Mucosa of descending colon (tissue), 3 donors: ENCODE measurements at regions not wholly inside any gene's neighbourhood (a gene's known extent, or its start where the extent isn't known, plus 50 kb on each side); places are given as distances from the start of the nearest gene placed in this dataset.

Experiments used
- ATAC-seq: fragments of 200-7000 bp; cut with Tn5 transposase; one replicate; pipeline ENCODE4 v1.9.1; 2020; ENCODE audit warnings: mild to moderate bottlenecking, moderate library complexity
- DNase-seq, 3 donors: peaks; one replicate each; pipeline ENCODE4 v3.0.0-alpha.2; 2020
- H3K36me3 ChIP-seq: fragments of 200-600 bp; one replicate; pipeline ENCODE4 v1.8.0; 2021; ENCODE audit warnings: low read depth, mild to moderate bottlenecking
- H3K4me1 ChIP-seq: fragments of 200-600 bp; one replicate; pipeline ENCODE4 v1.8.0; 2021; ENCODE audit warnings: low read depth, mild to moderate bottlenecking
- H3K4me3 ChIP-seq: fragments of 200-600 bp; one replicate; pipeline ENCODE4 v1.8.0; 2021; ENCODE audit warnings: mild to moderate bottlenecking
- H3K9me3 ChIP-seq: fragments of 200-600 bp; one replicate; pipeline ENCODE4 v1.8.0; 2021; ENCODE audit warnings: mild to moderate bottlenecking
- intact Hi-C, 2 donors: fragments of 100-400 bp; cut with DNase I in 1 of 2; cut with micrococcal nuclease in 1 of 2; formaldehyde crosslinking; loops; one replicate each; pipeline versions ENCODE4 v1.11.0 to v1.11.1; 2022; cut with DNase I, micrococcal nuclease
- TF ChIP-seq, protein P1 (sequence below): fragments of 200-600 bp; IDR thresholded peaks from one replicate; pipeline ENCODE4 v1.8.0; 2022; ENCODE audit warnings: antibody characterized with exemption, mild to moderate bottlenecking
- donor health status: DM: no; HTN: no; CAD: no; lungs with moderate emphysema.
- donor health status: DM: no; HTN: no; CAD: no.
- donor health status: DM: no; HTN: yes; CAD: no.

DNA sequence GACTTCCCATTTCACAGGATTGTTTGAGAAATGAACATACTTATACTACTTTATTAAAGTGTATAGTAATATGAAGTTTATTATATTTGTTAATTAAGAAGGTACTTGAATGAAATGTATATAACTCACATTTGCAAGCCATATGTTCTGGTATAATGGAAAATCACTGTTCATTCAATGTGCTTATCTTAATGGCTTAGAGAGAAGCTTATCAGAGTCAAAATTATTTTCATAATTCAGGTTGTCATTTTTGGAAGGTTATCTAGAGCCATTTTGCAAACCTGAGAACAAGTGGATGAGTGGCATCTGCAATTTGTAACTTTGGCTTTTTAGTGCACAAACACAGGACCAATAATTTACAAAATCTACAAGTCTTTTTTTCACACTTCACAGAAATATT lies 621.0 kb downstream of the ARL4A start:
- TF ChIP-seq, protein P1, sequence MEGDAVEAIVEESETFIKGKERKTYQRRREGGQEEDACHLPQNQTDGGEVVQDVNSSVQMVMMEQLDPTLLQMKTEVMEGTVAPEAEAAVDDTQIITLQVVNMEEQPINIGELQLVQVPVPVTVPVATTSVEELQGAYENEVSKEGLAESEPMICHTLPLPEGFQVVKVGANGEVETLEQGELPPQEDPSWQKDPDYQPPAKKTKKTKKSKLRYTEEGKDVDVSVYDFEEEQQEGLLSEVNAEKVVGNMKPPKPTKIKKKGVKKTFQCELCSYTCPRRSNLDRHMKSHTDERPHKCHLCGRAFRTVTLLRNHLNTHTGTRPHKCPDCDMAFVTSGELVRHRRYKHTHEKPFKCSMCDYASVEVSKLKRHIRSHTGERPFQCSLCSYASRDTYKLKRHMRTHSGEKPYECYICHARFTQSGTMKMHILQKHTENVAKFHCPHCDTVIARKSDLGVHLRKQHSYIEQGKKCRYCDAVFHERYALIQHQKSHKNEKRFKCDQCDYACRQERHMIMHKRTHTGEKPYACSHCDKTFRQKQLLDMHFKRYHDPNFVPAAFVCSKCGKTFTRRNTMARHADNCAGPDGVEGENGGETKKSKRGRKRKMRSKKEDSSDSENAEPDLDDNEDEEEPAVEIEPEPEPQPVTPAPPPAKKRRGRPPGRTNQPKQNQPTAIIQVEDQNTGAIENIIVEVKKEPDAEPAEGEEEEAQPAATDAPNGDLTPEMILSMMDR: no peak

DNA sequence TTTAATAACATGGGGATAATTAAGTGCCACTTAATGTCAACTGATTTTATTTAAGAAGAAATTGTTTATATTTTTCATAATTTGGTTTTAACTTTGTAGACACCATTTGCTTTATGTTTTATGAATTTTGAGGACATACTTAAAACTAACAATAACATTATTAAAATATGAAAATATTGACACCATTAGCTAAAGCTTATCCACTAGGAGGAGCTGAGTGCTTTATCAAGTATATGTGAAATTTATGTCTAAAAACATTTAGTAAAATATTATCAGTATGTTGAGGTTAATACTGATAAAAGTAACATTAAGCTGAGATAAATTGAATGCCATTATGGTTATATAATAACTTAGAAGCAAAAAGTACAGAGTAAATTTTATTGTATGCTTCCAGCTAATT lies 622.1 kb downstream of the ARL4A start:
- ATAC-seq (no peak), DNase-seq (no peak)
- Histone ChIP-seq H3K4me1 (no peaks in the 10 kb centered on the region), H3K36me3 (no peaks in the 10 kb centered on the region), H3K9me3 (peaks cover 13% of the 10 kb centered on the region), H3K4me3 (no peak overlapping the region)
- TF ChIP-seq, protein P1: no peak
- intact Hi-C loops: no loop called here

More for the DNA sequence above, 621.0 kb downstream of the ARL4A start:
- intact Hi-C loops: no loop called here
- peaks cover 13% of the 10 kb centered on the region for H3K9me3 ChIP-seq
- ATAC-seq: no peak
- DNase-seq: no peak
- H3K36me3 ChIP-seq: no peaks in the 10 kb centered on the region
- H3K4me1 ChIP-seq: no peaks in the 10 kb centered on the region
- no peak overlapping the region for H3K4me3 ChIP-seq

DNA sequence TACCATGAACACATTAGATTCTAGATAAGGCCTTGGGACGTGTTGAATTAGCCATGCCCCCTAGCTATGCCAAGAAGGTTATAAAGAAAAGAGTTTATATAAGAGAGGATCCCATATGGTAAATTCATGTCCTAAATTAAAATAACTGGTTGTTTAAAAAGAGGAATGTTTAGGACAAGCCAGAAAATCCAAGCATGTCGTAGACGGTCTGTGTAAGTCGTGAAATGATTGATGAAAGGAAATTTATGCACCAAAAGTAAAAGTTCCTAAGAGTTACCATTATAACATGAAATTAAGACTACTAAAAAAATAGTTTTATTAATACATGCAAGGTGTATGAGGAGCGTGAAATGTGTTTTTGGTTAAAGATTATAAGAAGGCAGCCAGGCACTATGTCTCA lies 624.9 kb downstream of the ARL4A start:
- Histone ChIP-seq H3K36me3 (no peaks in the 10 kb centered on the region), H3K4me1 (no peaks in the 10 kb centered on the region), H3K9me3 (peaks cover 13% of the 10 kb centered on the region), H3K4me3 (no peak overlapping the region)
- DNase-seq (no peak), ATAC-seq (no peak)
- TF ChIP-seq, protein P1: no peak
- intact Hi-C loops: no loop called here

DNA sequence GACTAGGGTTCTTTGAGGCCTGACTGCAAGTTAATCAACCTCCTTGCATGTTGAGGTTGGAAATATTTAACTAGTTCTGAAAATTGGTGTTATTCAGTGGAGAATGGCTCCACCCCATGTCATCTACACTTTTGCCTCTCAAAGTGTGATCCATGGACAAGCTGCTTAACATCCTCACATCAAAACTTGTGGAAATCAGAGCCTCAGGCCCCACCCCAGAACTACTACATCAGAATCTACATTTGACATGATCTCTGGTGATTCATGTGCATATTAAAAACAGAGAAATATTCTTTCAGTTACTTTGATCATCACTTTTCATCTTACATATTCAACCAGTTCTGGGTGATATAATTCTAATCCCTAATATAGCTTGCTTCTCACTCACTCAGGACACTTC lies 632.9 kb downstream of the ARL4A start:
- no peak overlapping the region for H3K4me3 ChIP-seq
- intact Hi-C loops: no loop called here
- TF ChIP-seq, protein P1: no peak
- H3K36me3 ChIP-seq: no peaks in the 10 kb centered on the region
- ATAC-seq: no peak
- DNase-seq: no peak
- H3K9me3 ChIP-seq: no peaks in the 10 kb centered on the region
- H3K4me1 ChIP-seq: no peaks in the 10 kb centered on the region

DNA sequence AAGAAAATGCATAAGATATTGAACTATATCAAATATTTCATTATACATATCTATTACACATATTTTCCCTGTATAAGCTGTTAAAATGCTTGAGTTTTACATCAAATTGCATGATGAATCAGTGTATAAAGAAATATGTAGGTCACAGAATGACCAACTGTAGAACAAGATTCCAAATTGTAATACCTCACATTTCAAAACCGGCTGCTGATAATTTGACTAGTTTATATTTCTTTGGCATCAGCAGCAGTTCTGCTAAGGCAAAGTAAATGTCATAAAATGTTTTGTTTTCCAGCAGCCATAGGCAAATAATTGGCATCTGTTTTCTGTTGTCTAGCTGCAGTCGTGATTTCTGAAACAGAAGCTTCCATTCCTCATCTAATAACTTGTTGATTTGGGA lies 633.9 kb downstream of the ARL4A start:
- intact Hi-C loops: no loop called here
- Histone ChIP-seq H3K36me3 (no peaks in the 10 kb centered on the region), H3K9me3 (no peaks in the 10 kb centered on the region), H3K4me3 (no peak overlapping the region), H3K4me1 (no peaks in the 10 kb centered on the region)
- ATAC-seq: no peak
- no peak for DNase-seq
- TF ChIP-seq, protein P1: no peak

DNA sequence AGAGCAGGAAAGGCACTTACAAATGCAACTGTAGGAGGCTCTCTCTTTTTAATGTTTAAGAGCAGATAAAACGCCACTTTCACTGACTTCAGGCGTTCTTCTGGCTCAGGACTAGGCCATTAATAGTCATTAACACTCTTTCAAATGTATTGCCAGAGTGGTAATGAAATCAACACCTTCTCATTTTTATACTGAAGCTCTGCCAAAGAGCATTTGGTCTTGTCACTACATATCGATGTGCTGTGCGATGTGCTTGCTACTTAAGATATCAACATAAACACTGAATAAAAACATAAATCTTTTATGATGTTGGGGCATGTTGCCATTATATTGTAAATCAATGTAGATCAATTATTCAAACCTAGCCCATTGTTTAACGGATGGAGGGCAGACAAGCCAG lies 634.7 kb downstream of the ARL4A start:
- no peak overlapping the region for H3K4me3 ChIP-seq
- no peak for ATAC-seq
- no peaks in the 10 kb centered on the region for H3K9me3 ChIP-seq
- H3K4me1 ChIP-seq: no peaks in the 10 kb centered on the region
- intact Hi-C loops: no loop called here
- no peaks in the 10 kb centered on the region for H3K36me3 ChIP-seq
- DNase-seq: no peak
- TF ChIP-seq, protein P1: no peak
